ENCODE measurements at regions not wholly inside any gene's neighbourhood (a gene's known extent, or its start where the extent isn't known, plus 50 kb on each side); places are given as distances from the start of the nearest gene placed in this dataset.

- WGBS (ENCODE audit: low lambda C conversion rate, missing lambda C conversion rate) = 83% methylated on average over 4 of the region's 4 CpGs
- DNase-seq (ENCODE audit: low spot score) = no peak
These were observed 449.3 kb downstream of the MED13L start for GRCh38 chr12:115828168-115828567.

GRCh38 chr12:115824936-115825602 lies 452.4 kb downstream of the MED13L start:
- TF ChIP-seq EZH2phosphoT487 (IDR thresholded peaks at IDR 0.05; ENCODE audit: low read depth, severe bottlenecking, unreplicated experiment) (no peak), EZH2 (IDR thresholded peaks at IDR 0.05; ENCODE audit: borderline replicate concordance) (no peak), CTCF (IDR thresholded peaks at IDR 0.05; ENCODE audit: poor library complexity) (no peak)
- H3K4me1 ChIP-seq (ENCODE audit: insufficient read depth) = peaks cover 3% of the 10 kb centered on the region
- no peaks in the 10 kb centered on the region for H3K27me3 ChIP-seq
- H3K4me3 ChIP-seq = no peak overlapping the region
- no peaks in the 10 kb centered on the region for H4K20me1 ChIP-seq (ENCODE audit: insufficient read depth, poor library complexity, severe bottlenecking)
- no peak overlapping the region for H2AFZ ChIP-seq
- no peaks in the 10 kb centered on the region for H3K9me3 ChIP-seq (ENCODE audit: low read depth)
- H3K27ac ChIP-seq = no peak overlapping the region
- no peaks in the 10 kb centered on the region for H3K9me2 ChIP-seq (replicated peaks; ENCODE audit: insufficient read depth)
- no peaks in the 10 kb centered on the region for H3K36me3 ChIP-seq (replicated peaks; ENCODE audit: insufficient read depth, low read depth)
- no peak for DNase-seq (ENCODE audit: low spot score)
- 92% methylated on average over 4 of the region's 4 CpGs for WGBS (ENCODE audit: low lambda C conversion rate, missing lambda C conversion rate)
- H3K79me2 ChIP-seq = no peaks in the 10 kb centered on the region
- no peak overlapping the region for H3K4me2 ChIP-seq

More at GRCh38 chr12:115828168-115828567, 449.3 kb downstream of the MED13L start:
- TF ChIP-seq EZH2 (IDR thresholded peaks at IDR 0.05; ENCODE audit: borderline replicate concordance) (no peak), CTCF (IDR thresholded peaks at IDR 0.05; ENCODE audit: poor library complexity) (no peak), EZH2phosphoT487 (IDR thresholded peaks at IDR 0.05; ENCODE audit: low read depth, severe bottlenecking, unreplicated experiment) (no peak)
- Histone ChIP-seq H3K27ac (no peak overlapping the region), H4K20me1 (ENCODE audit: insufficient read depth, poor library complexity, severe bottlenecking) (no peaks in the 10 kb centered on the region), H3K9me2 (replicated peaks; ENCODE audit: insufficient read depth) (no peaks in the 10 kb centered on the region), H3K4me2 (no peak overlapping the region), H3K4me3 (no peak overlapping the region), H3K9me3 (ENCODE audit: low read depth) (no peaks in the 10 kb centered on the region), H3K36me3 (replicated peaks; ENCODE audit: insufficient read depth, low read depth) (no peaks in the 10 kb centered on the region), H3K4me1 (ENCODE audit: insufficient read depth) (peaks cover 3% of the 10 kb centered on the region), H3K27me3 (no peaks in the 10 kb centered on the region), H3K79me2 (no peaks in the 10 kb centered on the region), H2AFZ (no peak overlapping the region)

GRCh38 chr12:115823635-115824034 lies 453.9 kb downstream of the MED13L start:
- peak overlapping the region; percentile 21 for H3K27ac ChIP-seq
- H3K4me1 ChIP-seq (ENCODE audit: insufficient read depth) = peaks cover 3% of the 10 kb centered on the region
- H3K9me2 ChIP-seq (replicated peaks; ENCODE audit: insufficient read depth) = no peaks in the 10 kb centered on the region
- no peaks in the 10 kb centered on the region for H3K36me3 ChIP-seq (replicated peaks; ENCODE audit: insufficient read depth, low read depth)
- no peak overlapping the region for H3K4me3 ChIP-seq
- no peaks in the 10 kb centered on the region for H3K9me3 ChIP-seq (ENCODE audit: low read depth)
- H3K4me2 ChIP-seq = no peak overlapping the region
- no peaks in the 10 kb centered on the region for H3K79me2 ChIP-seq
- WGBS (ENCODE audit: low lambda C conversion rate, missing lambda C conversion rate) = 38% methylated on average over 5 of the region's 5 CpGs
- DNase-seq (ENCODE audit: low spot score) = no peak
- TF ChIP-seq EZH2phosphoT487 (IDR thresholded peaks at IDR 0.05; ENCODE audit: low read depth, severe bottlenecking, unreplicated experiment) = no peak
- no peak for TF ChIP-seq EZH2 (IDR thresholded peaks at IDR 0.05; ENCODE audit: borderline replicate concordance)
- TF ChIP-seq CTCF (IDR thresholded peaks at IDR 0.05; ENCODE audit: poor library complexity) = no peak
- H3K27me3 ChIP-seq = no peaks in the 10 kb centered on the region
- H4K20me1 ChIP-seq (ENCODE audit: insufficient read depth, poor library complexity, severe bottlenecking) = no peaks in the 10 kb centered on the region
- H2AFZ ChIP-seq = no peak overlapping the region

Measured in hepatocyte (in vitro differentiated cells).